PC-9 (cell line): ENCODE measurements at regions not wholly inside any gene's neighbourhood (a gene's known extent, or its start where the extent isn't known, plus 50 kb on each side); places are given as distances from the start of the nearest gene placed in this dataset.

Experiments
- BruUV-seq: library from RNA; stranded (reverse); fragments of 400-500 nt; replicated peaks from 2 replicates; lab custom pipeline; 2021; lab: Mats Ljungman, UMichigan
- CTCF ChIA-PET: fragments of 300-600 bp; sonication (Branson Sonifier 250); formaldehyde crosslinking; loops from one replicate; lab custom pipeline; 2022; ENCODE audit warnings: antibody characterized with exemption; lab: Charles Lee
- POLR2A ChIA-PET: fragments of 300-600 bp; sonication (Branson Sonifier 250); formaldehyde crosslinking; loops from one replicate; lab custom pipeline; 2022; ENCODE audit warnings: antibody characterized with exemption; ENCODE audit not compliant: unreplicated experiment; lab: Charles Lee
- DNase-seq, 2 experiments: peaks; one replicate each; pipeline versions ENCODE4 v3.0.0 to v3.0.0-alpha.2; 2015 to 2022; ENCODE audit warnings: mixed read lengths in 1 of 2
- H2AFZ ChIP-seq: fragments of 200-600 bp; sonication (generic); 2 replicates; pipeline ENCODE4 v1.8.1; 2017; ENCODE audit warnings: antibody characterized with exemption
- H3F3A ChIP-seq: fragments of 200-600 bp; sonication (generic); 2 replicates; pipeline ENCODE4 v1.8.1; 2017; ENCODE audit warnings: antibody characterized with exemption, mild to moderate bottlenecking, low read depth; ENCODE audit not compliant: insufficient read depth
- H3K27ac ChIP-seq: fragments of 200-600 bp; sonication (generic); 2 replicates; pipeline ENCODE4 v1.6.1; 2016; ENCODE audit warnings: mixed run types
- H3K27me3 ChIP-seq: fragments of 200-600 bp; sonication (generic); 2 replicates; pipeline ENCODE4 v1.6.1; 2016; ENCODE audit warnings: low read depth, mixed run types; ENCODE audit not compliant: insufficient read depth
- H3K36me3 ChIP-seq: fragments of 200-600 bp; sonication (generic); 2 replicates; pipeline ENCODE4 v1.6.1; 2016; ENCODE audit warnings: low read depth, mixed run types
- H3K4me1 ChIP-seq: fragments of 200-600 bp; sonication (generic); replicated peaks from 2 replicates; pipeline ENCODE4 v1.6.1; 2016; ENCODE audit warnings: mixed run types; ENCODE audit not compliant: insufficient read depth
- H3K4me2 ChIP-seq: fragments of 200-600 bp; sonication (generic); 2 replicates; pipeline ENCODE4 v1.6.1; 2017; ENCODE audit warnings: mixed run types
- H3K4me3 ChIP-seq: fragments of 200-600 bp; sonication (generic); 2 replicates; pipeline ENCODE4 v1.6.1; 2016; ENCODE audit warnings: mixed run types
- H3K79me2 ChIP-seq: fragments of 200-600 bp; sonication (generic); 2 replicates; pipeline ENCODE4 v1.6.1; 2017; ENCODE audit warnings: low read depth, mixed run types
- H3K9me2 ChIP-seq: fragments of 200-600 bp; sonication (generic); 2 replicates; pipeline ENCODE4 v1.8.1; 2017; ENCODE audit warnings: mild to moderate bottlenecking; ENCODE audit not compliant: insufficient read depth
- H3K9me3 ChIP-seq: fragments of 200-600 bp; sonication (generic); 2 replicates; pipeline ENCODE4 v1.8.1; 2016; ENCODE audit warnings: low read depth; ENCODE audit not compliant: insufficient read depth
- H4K20me1 ChIP-seq: fragments of 200-600 bp; sonication (generic); 2 replicates; pipeline ENCODE4 v1.8.1; 2017; ENCODE audit not compliant: insufficient read depth
- EZH2 ChIP-seq: fragments of 200-600 bp; sonication (generic); IDR thresholded peaks from 2 replicates; pipeline ENCODE4 v1.8.0; 2017; ENCODE audit warnings: antibody characterized with exemption, low read depth
- intact Hi-C: fragments of 100-400 bp; cut with micrococcal nuclease; formaldehyde crosslinking; loops from one replicate; pipeline ENCODE4 v1.10.0; 2022; ENCODE audit not compliant: unreplicated experiment
- TF ChIP-seq, protein P1 (sequence below): fragments of 200-600 bp; sonication (generic); conservative IDR thresholded peaks from 2 replicates; pipeline ENCODE4 v1.6.1; 2017; ENCODE audit warnings: mixed run types, antibody characterized with exemption, mild to moderate bottlenecking, moderate library complexity

DNA sequence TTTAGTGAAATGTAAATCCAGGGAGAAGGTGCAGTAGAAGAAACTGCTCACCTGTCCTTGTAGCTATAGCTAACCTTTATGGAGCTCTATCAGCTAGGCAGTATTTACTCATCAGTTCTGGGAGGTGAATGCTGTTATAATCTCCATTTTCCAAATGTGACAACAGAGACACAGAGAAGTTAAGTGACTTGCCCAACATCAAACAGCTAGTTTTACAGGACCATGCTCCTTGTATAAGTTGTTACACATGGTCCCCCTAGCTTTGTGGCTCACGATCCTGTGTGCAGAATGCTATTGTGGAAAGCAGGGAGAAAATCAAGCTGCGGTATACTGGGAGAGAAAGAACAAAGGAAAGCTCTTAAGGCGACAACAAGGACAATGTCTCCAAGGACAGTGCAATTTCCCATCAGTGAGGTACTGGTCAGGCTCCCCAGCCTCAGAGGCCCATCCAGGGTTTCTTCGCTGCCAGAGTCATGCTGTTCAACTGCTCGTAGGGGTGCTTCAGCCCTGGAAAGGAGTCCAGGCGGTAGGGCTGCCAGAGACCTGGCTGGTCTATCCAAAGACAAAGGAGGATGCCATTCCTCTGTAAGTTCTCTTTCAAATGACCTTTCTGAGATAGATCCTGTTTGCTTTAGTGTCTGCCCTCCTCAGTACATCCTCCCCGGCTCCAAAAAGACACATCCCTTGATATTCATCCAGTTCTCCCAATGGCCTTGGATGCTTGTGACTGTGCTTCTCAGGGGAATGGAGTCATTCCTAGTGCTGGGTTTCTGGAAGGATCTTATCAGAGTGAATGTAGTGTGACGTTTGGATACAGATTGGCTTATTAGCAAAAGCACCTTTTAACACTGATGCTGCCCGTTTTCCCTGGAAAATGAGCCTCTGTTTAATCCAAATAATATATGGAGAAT lies 95.5 kb downstream of the ARF6 start:
- BruUV-seq = no TSS peak
- Histone ChIP-seq H3F3A (peaks cover 23% of the 10 kb centered on the region), H3K36me3 (no peaks in the 10 kb centered on the region), H2AFZ (no peak overlapping the region), H3K79me2 (no peaks in the 10 kb centered on the region), H3K9me3 (no peaks in the 10 kb centered on the region), H3K27me3 (no peaks in the 10 kb centered on the region), H3K4me3 (no peak overlapping the region), H3K9me2 (no peaks in the 10 kb centered on the region), H3K4me1 (peaks cover 43% of the 10 kb centered on the region), H3K27ac (peak overlapping the region; percentile 76), H3K4me2 (no peak overlapping the region), H4K20me1 (no peaks in the 10 kb centered on the region)
- DNase-seq = no peak
- ChIA-PET CTCF (no interaction called here), POLR2A (interaction anchor here (0.5 to 0.7 kb wide), 2 partner anchors 27 to 1254 kb away, joined by 3 to 13 read pairs; no protein-coding TSS in a partner anchor)
- intact Hi-C loops = no loop called here
- TF ChIP-seq, protein P1, sequence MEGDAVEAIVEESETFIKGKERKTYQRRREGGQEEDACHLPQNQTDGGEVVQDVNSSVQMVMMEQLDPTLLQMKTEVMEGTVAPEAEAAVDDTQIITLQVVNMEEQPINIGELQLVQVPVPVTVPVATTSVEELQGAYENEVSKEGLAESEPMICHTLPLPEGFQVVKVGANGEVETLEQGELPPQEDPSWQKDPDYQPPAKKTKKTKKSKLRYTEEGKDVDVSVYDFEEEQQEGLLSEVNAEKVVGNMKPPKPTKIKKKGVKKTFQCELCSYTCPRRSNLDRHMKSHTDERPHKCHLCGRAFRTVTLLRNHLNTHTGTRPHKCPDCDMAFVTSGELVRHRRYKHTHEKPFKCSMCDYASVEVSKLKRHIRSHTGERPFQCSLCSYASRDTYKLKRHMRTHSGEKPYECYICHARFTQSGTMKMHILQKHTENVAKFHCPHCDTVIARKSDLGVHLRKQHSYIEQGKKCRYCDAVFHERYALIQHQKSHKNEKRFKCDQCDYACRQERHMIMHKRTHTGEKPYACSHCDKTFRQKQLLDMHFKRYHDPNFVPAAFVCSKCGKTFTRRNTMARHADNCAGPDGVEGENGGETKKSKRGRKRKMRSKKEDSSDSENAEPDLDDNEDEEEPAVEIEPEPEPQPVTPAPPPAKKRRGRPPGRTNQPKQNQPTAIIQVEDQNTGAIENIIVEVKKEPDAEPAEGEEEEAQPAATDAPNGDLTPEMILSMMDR = no peak
- TF ChIP-seq EZH2 = no peak

DNA sequence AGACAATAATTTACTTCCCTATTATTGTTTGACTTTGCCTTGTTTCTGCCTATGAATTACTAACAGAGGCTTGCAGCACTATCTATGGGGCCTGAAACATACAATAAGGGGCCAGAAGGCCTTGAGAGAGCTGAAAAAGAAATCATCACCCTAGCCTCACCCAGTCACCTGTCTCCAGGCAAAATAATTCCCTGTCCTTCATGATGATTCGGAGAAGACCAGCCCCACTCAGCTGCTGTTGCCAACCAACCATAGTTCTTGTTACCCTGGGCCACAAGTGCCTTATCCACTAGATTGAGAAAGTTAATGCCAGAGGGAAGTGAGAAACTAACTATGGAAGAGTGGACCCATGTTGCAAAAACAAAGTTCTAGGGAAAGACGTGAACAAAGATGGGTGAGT lies 97.1 kb downstream of the ARF6 start:
- Histone ChIP-seq H3K27me3 (no peaks in the 10 kb centered on the region), H3K79me2 (no peaks in the 10 kb centered on the region), H3K36me3 (no peaks in the 10 kb centered on the region), H2AFZ (no peak overlapping the region), H3K9me3 (no peaks in the 10 kb centered on the region), H3F3A (peaks cover 19% of the 10 kb centered on the region), H3K4me1 (peaks cover 38% of the 10 kb centered on the region), H3K4me3 (no peak overlapping the region), H3K9me2 (no peaks in the 10 kb centered on the region), H3K4me2 (no peak overlapping the region), H3K27ac (no peak overlapping the region), H4K20me1 (no peaks in the 10 kb centered on the region)
- BruUV-seq = no TSS peak
- DNase-seq = no peak
- ChIA-PET POLR2A (interaction anchor here (0.5 kb wide), 1 partner anchor 320 kb away, joined by 3 read pairs; no protein-coding TSS in a partner anchor), CTCF (no interaction called here)
- intact Hi-C loops = no loop called here
- TF ChIP-seq EZH2 = no peak
- TF ChIP-seq, protein P1 = no peak

DNA sequence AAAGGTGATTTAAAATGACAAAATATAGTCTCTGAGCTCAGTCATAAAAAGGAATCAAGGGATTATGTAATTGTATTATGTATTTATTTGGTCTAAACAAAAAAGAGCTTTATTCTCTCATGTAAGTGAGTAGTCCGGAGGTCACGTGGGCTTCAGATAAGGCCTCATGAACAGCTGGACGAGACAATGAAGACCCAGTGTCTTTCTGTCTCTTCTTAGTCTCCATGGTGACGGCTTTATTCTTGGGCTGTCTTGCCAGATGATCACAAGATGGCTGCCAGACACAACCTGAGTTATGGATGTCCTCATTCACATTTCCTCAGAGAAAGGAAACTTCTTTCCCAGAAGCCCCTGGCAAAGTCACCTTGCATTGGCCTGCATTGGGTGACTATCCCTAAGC lies 98.6 kb downstream of the ARF6 start:
- Histone ChIP-seq H3F3A (peaks cover 17% of the 10 kb centered on the region), H3K36me3 (no peaks in the 10 kb centered on the region), H4K20me1 (no peaks in the 10 kb centered on the region), H3K79me2 (no peaks in the 10 kb centered on the region), H3K4me3 (no peak overlapping the region), H3K4me2 (no peak overlapping the region), H3K4me1 (peaks cover 30% of the 10 kb centered on the region), H3K9me3 (no peaks in the 10 kb centered on the region), H3K9me2 (no peaks in the 10 kb centered on the region), H2AFZ (no peak overlapping the region), H3K27ac (no peak overlapping the region), H3K27me3 (no peaks in the 10 kb centered on the region)
- DNase-seq = no peak
- ChIA-PET POLR2A (no interaction called here), CTCF (no interaction called here)
- TF ChIP-seq, protein P1 = no peak
- TF ChIP-seq EZH2 = no peak
- intact Hi-C loops = no loop called here
- no TSS peak for BruUV-seq
